HL-60 (cell line): ENCODE measurements at regions not wholly inside any gene's neighbourhood (a gene's known extent, or its start where the extent isn't known, plus 50 kb on each side); places are given as distances from the start of the nearest gene placed in this dataset.

Source experiments
- GABPA ChIP-seq: IDR thresholded peaks from 2 replicates; pipeline ENCODE4 v1.6.1; 2012; ENCODE audit warnings: low read depth
- POLR2AphosphoS5 ChIP-seq: IDR thresholded peaks from 2 replicates; pipeline ENCODE4 v1.6.1; 2012; ENCODE audit warnings: low read depth
- TF ChIP-seq, protein P1 (sequence below): IDR thresholded peaks from one replicate; pipeline ENCODE4 v1.5.1; 2011; ENCODE audit warnings: low read length, control low read depth, inconsistent platforms; ENCODE audit not compliant: insufficient read depth

DNA sequence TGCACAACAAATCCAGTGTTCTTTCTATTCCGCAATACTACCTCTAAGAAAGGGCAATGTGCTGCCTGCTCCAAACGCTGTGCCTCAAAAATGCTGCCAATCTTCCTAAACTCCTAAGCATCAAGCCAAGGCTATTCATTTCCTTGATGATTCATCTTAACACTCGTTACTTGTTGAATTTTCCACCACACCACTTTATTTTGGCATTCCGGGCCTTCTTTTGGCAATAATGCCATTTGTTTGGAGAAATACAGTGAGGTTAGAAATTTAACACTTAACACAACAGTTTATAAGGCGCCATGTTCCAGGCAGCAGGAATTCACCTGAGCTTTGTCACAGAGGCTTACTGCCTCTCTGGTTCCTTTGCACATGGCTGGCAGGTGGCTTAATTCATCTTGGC, 82.6 kb upstream of the ABCB5 start:
- TF ChIP-seq, protein P1, sequence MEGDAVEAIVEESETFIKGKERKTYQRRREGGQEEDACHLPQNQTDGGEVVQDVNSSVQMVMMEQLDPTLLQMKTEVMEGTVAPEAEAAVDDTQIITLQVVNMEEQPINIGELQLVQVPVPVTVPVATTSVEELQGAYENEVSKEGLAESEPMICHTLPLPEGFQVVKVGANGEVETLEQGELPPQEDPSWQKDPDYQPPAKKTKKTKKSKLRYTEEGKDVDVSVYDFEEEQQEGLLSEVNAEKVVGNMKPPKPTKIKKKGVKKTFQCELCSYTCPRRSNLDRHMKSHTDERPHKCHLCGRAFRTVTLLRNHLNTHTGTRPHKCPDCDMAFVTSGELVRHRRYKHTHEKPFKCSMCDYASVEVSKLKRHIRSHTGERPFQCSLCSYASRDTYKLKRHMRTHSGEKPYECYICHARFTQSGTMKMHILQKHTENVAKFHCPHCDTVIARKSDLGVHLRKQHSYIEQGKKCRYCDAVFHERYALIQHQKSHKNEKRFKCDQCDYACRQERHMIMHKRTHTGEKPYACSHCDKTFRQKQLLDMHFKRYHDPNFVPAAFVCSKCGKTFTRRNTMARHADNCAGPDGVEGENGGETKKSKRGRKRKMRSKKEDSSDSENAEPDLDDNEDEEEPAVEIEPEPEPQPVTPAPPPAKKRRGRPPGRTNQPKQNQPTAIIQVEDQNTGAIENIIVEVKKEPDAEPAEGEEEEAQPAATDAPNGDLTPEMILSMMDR: no peak
- TF ChIP-seq GABPA (no peak), POLR2AphosphoS5 (no peak)
